ENCODE measurements at regions not wholly inside any gene's neighbourhood (a gene's known extent, or its start where the extent isn't known, plus 50 kb on each side); places are given as distances from the start of the nearest gene placed in this dataset.

DNA sequence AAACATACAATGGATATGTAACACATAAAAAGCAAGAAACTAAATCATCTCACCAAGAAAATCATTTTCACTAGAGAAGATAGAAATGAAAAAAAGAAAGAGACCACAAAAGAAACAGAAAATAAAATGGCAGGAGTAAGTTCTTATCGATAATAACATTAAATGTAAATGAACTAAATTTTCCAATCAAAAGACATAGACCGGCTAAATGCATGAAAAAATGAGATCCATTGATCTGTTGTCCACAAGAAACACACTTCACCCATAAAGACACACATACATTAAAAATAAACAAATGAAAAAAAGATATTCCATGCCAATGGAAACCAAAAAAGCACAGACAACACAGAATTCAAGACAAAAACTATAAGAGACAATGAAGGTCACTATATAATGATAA lies 1771.9 kb downstream of the SI start:
- Histone ChIP-seq H4K20me1 (replicated peaks; ENCODE audit: control insufficient read depth, extremely low read depth, insufficient read depth, low read length) (no peaks in the 10 kb centered on the region), H3K9ac (replicated peaks; ENCODE audit: extremely low read depth, insufficient read depth, low read length) (no peak overlapping the region), H3K9me1 (replicated peaks; ENCODE audit: control insufficient read depth, extremely low read depth, insufficient read depth, low read length) (no peaks in the 10 kb centered on the region), H3K27ac (ENCODE audit: insufficient read depth, low read depth, low read length) (no peak overlapping the region), H2AFZ (ENCODE audit: low read depth, low read length) (no peak overlapping the region), H3K4me3 (replicated peaks in 1 of 3; ENCODE audit: insufficient read depth in 1 of 3, low read depth in 1 of 3, low read length in 3 of 3) (no peak overlapping the region), H3K36me3 (ENCODE audit: control insufficient read depth in 2 of 2, extremely low read depth in 1 of 2, insufficient read depth in 2 of 2, low read length in 2 of 2) (no peaks in the 10 kb centered on the region), H3K27me3 (ENCODE audit: control insufficient read depth in 2 of 2, insufficient read depth in 2 of 2, low read length in 2 of 2) (no peaks in the 10 kb centered on the region), H3K79me2 (ENCODE audit: control insufficient read depth, insufficient read depth, low read length) (no peaks in the 10 kb centered on the region), H3K4me2 (ENCODE audit: insufficient read depth, low read length) (no peak overlapping the region), H3K9me3 (replicated peaks; ENCODE audit: control insufficient read depth, insufficient read depth, low read length) (peaks cover 6% of the 10 kb centered on the region), H3K4me1 (ENCODE audit: control insufficient read depth, extremely low read depth, insufficient read depth, low read length) (no peaks in the 10 kb centered on the region)
- no peak for DNase-seq (ENCODE audit: low read depth, low spot score)
- no peak for FAIRE-seq
- POLR2A ChIA-PET = no interaction called here
- TF ChIP-seq, protein P1, sequence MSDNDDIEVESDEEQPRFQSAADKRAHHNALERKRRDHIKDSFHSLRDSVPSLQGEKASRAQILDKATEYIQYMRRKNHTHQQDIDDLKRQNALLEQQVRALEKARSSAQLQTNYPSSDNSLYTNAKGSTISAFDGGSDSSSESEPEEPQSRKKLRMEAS (IDR thresholded peaks at IDR 0.05; ENCODE audit: insufficient read depth, insufficient read length) = no peak
- TF ChIP-seq FOS (IDR thresholded peaks at IDR 0.05; ENCODE audit: borderline replicate concordance, insufficient read depth, low read length) (no peak), JUN (IDR thresholded peaks at IDR 0.05; ENCODE audit: borderline replicate concordance, insufficient read depth, insufficient read length, low read depth) (no peak)
- intact Hi-C loops (cut with micrococcal nuclease) (no loop called here), dilution Hi-C loops (cut with MboI; ENCODE audit: extremely low pct_ligation_motif_present, low sequenced_read_pairs) (no loop called here)
- BruUV-seq (replicated peaks) = no TSS peak
- CTCF ChIA-PET = no interaction called here

DNA sequence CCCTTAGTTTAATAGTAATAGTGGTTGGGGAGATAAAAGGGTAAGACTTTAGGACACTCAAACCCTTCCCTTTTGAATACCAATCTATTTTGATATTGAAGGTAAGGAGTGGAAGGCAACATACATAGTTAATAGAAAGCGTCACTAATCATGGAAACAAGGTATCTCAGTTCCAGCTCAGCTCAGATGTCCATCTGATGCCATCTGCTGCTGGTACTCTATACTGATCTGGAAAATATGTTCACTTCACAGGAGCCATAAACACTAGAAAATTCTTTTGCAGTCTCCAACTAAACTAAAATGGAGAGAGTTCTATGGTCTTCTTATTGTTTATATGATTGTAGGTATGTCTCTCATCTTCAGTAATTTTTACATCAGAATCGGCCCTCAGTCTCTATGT lies 1777.1 kb downstream of the OTOL1 start:
- Histone ChIP-seq H4K20me1 (replicated peaks; ENCODE audit: control insufficient read depth, extremely low read depth, insufficient read depth, low read length) (no peaks in the 10 kb centered on the region), H3K4me3 (replicated peaks in 1 of 3; ENCODE audit: insufficient read depth in 1 of 3, low read depth in 1 of 3, low read length in 3 of 3) (no peak overlapping the region), H3K27ac (ENCODE audit: insufficient read depth, low read depth, low read length) (no peak overlapping the region), H3K9me3 (replicated peaks; ENCODE audit: control insufficient read depth, insufficient read depth, low read length) (peaks cover 2% of the 10 kb centered on the region), H2AFZ (ENCODE audit: low read depth, low read length) (no peak overlapping the region), H3K9ac (replicated peaks; ENCODE audit: extremely low read depth, insufficient read depth, low read length) (no peak overlapping the region), H3K79me2 (ENCODE audit: control insufficient read depth, insufficient read depth, low read length) (no peaks in the 10 kb centered on the region), H3K9me1 (replicated peaks; ENCODE audit: control insufficient read depth, extremely low read depth, insufficient read depth, low read length) (no peaks in the 10 kb centered on the region), H3K4me2 (ENCODE audit: insufficient read depth, low read length) (no peak overlapping the region), H3K27me3 (ENCODE audit: control insufficient read depth in 2 of 2, insufficient read depth in 2 of 2, low read length in 2 of 2) (no peaks in the 10 kb centered on the region), H3K4me1 (ENCODE audit: control insufficient read depth, extremely low read depth, insufficient read depth, low read length) (no peaks in the 10 kb centered on the region), H3K36me3 (ENCODE audit: control insufficient read depth in 2 of 2, extremely low read depth in 1 of 2, insufficient read depth in 2 of 2, low read length in 2 of 2) (no peaks in the 10 kb centered on the region)
- BruUV-seq (replicated peaks) = no TSS peak
- DNase-seq (ENCODE audit: low read depth, low spot score) (no peak), FAIRE-seq (no peak)
- TF ChIP-seq, protein P2, sequence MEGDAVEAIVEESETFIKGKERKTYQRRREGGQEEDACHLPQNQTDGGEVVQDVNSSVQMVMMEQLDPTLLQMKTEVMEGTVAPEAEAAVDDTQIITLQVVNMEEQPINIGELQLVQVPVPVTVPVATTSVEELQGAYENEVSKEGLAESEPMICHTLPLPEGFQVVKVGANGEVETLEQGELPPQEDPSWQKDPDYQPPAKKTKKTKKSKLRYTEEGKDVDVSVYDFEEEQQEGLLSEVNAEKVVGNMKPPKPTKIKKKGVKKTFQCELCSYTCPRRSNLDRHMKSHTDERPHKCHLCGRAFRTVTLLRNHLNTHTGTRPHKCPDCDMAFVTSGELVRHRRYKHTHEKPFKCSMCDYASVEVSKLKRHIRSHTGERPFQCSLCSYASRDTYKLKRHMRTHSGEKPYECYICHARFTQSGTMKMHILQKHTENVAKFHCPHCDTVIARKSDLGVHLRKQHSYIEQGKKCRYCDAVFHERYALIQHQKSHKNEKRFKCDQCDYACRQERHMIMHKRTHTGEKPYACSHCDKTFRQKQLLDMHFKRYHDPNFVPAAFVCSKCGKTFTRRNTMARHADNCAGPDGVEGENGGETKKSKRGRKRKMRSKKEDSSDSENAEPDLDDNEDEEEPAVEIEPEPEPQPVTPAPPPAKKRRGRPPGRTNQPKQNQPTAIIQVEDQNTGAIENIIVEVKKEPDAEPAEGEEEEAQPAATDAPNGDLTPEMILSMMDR (IDR thresholded peaks at IDR 0.05; ENCODE audit: extremely low read depth in 1 of 2, insufficient read depth in 1 of 2, low read depth in 1 of 2, low read length in 2 of 2) = no peak
- TF ChIP-seq GATA2 (IDR thresholded peaks at IDR 0.05; ENCODE audit: insufficient read depth, insufficient read length, low read depth, low read length) (no peak), JUN (IDR thresholded peaks at IDR 0.05; ENCODE audit: borderline replicate concordance, insufficient read depth, insufficient read length, low read depth) (no peak), EZH2 (IDR thresholded peaks at IDR 0.05; ENCODE audit: borderline replicate concordance, low read depth, low read length, severe bottlenecking) (no peak), FOS (IDR thresholded peaks at IDR 0.05; ENCODE audit: borderline replicate concordance, insufficient read depth, low read length) (no peak), POLR2AphosphoS5 (IDR thresholded peaks at IDR 0.05; ENCODE audit: insufficient read depth, low read depth, low read length) (no peak), POLR2A (IDR thresholded peaks at IDR 0.05; ENCODE audit: low read depth, low read length) (no peak), MYC (IDR thresholded peaks at IDR 0.05; ENCODE audit: low read depth, low read length) (no peak)
- TF ChIP-seq, protein P1 (IDR thresholded peaks at IDR 0.05; ENCODE audit: insufficient read depth, insufficient read length) = no peak
- ChIA-PET CTCF (no interaction called here), POLR2A (no interaction called here)
- dilution Hi-C loops (cut with MboI; ENCODE audit: extremely low pct_ligation_motif_present, low sequenced_read_pairs) = no loop called here
- intact Hi-C loops (cut with micrococcal nuclease) = no loop called here

All from endothelial cell of umbilical vein (primary cell).